RKO (cell line): ENCODE measurements at regions not wholly inside any gene's neighbourhood (a gene's known extent, or its start where the extent isn't known, plus 50 kb on each side); places are given as distances from the start of the nearest gene placed in this dataset.
A peak's percentile ranks its signal among the peaks of the same experiment; 100 is the strongest.
"Not testable (repeated sequence)": the region's sequence is repeated elsewhere in the genome, so short reads cannot be mapped to it uniquely, and the experiment has no call there.

ENCODE experiments used
- DNase-seq: peaks from one replicate; pipeline ENCODE4 v3.0.0-alpha.2; 2016; ENCODE audit warnings: low spot score

DNA sequence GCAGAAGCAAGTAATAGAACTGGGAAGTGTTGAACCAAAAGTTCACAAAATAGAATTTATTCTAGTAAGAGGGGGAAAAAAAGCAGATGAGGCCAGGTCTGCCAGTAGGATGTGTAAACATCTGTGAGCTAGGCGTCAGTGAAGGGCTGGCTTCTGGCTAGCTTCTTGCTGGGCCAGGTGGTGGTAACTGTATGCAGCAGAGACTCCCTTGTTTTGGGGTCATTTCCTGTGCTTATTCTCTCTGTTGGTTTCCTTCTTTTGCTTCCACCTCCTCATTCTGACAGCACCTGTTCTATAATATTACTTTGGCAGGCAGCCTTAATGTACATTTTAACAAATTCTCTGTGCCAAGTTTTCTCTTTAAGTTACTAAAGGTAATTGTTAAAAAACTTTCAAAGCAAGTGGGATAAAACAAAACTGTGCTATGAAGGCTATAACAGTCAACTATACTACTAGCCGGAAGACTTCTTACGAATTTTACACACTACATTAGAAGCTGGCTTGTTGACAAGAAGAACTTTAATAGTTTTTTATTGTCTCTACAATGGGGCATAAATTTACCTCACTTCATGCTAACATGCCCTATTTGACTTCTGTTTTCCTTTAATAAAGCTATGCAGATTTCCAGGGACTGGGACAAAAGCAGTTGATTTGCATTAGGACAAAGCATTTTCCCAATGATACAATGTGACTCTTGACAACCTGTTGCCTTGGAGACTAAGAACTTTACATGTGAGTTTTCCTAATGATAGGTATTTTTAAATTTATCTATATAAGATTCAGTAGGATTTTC lies 318.8 kb upstream of the NAALADL2 start:
- DNase-seq, result no peak

- no peak for DNase-seq
Observed at GRCh38 chr3:174541708-174542315, 317.3 kb upstream of the NAALADL2 start.

DNA sequence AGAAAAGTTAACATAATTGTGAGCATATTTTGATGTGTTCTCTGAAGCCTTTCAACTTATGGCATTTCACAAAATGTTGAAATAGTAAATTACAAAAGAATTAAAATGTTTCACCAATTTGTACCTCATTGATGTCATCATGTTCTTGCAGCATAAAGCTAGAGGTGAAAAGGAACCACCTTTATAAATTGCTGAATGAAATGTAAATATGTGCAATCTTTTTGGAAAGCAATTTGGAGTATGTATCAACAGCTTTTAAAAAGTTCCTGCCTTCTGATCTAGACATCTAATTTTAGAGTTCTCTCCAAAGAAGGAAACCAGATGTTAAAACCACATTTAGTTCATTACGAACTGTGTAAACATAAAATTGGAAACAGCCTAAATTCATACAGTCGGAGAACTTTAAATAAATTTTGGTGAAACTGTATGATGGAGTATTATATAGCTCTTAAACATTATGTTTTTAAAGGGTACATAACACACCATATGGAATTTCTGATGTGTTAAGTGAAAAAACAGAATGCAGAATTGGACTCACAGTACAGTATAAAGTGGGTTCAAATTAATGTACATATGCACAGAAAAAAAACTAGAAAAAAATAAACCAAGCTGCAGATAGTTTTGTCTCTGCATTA lies 311.2 kb upstream of the NAALADL2 start:
- no peak for DNase-seq

GRCh38 chr3:174548841-174549623 lies 310.1 kb upstream of the NAALADL2 start:
- no peak for DNase-seq

DNA sequence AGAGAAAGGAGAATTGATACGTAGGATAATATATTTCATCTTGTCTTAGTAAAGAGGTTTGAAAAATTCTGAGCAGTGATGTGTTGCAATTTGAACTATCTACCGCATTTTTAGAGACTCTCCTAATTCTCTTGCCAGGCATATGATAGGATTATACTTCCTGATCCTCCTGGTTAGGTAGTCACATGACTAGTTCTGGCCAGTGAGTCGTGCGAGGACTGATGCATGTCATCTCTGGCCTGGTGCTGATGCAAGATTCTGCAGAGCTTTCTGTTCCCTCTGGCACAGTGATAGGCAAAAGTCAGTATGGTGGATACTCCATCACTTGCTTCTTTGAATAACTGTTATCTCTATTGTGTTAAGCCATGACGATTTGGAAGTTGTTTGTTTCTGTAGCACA lies 277.6 kb upstream of the NAALADL2 start:
- DNase-seq, result peak; percentile 40

GRCh38 chr3:174583396-174583795 lies 275.7 kb upstream of the NAALADL2 start:
- DNase-seq, result no peak

- DNase-seq, result not testable (repeated sequence)
Observed at GRCh38 chr3:174587137-174587536, 272.0 kb upstream of the NAALADL2 start.

- DNase-seq, result no peak
Observed at GRCh38 chr3:174596447-174596982, 262.6 kb upstream of the NAALADL2 start.

- no peak for DNase-seq
Observed at GRCh38 chr3:174598885-174599439, 260.2 kb upstream of the NAALADL2 start.

GRCh38 chr3:174613173-174613572 lies 246.0 kb upstream of the NAALADL2 start:
- DNase-seq, result no peak

- DNase-seq, result no peak
Observed at GRCh38 chr3:174614036-174614435, 245.1 kb upstream of the NAALADL2 start.

GRCh38 chr3:174618368-174619080 lies 240.6 kb upstream of the NAALADL2 start:
- no peak for DNase-seq

- DNase-seq, result no peak
Observed at GRCh38 chr3:174619239-174619638, 239.9 kb upstream of the NAALADL2 start.

DNA sequence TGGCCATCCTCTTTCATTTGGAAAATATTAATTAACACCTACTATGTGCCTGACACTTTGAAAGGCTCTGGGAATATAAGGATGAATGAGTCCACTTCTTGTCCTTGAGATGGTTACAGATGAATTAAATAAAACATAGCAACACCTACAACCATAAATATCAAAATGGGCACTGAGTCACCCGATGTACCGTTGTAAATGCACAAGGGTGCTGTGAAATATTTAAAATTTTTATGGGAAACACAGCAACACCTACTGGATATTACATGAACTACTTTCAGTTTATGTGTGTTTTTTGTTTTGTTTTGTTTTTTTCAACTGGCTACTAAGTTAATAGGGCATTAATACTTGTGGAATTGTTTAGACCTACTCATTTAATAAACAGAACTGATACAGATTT lies 239.0 kb upstream of the NAALADL2 start:
- peak; percentile 59 for DNase-seq

GRCh38 chr3:174620855-174621472 lies 238.2 kb upstream of the NAALADL2 start:
- no peak for DNase-seq

DNA sequence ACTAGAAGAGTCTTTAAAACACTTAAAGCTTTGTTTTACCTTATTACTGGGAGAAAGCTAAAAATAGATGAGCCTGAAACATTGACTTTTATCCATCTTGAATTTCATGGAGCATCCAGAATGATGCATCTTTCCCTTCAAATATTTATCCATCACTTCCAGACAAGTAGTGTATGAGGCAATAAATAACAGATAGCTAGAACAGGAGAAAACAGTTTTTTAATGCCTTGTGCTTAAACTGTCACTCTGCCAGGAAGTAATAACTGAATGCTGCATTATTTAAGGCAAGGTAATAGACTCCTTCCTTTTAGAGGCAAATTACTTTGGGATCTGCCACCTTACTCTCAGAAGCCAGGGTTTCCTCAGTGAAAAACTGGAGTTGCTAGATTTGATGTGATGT lies 225.8 kb upstream of the NAALADL2 start:
- no peak for DNase-seq

GRCh38 chr3:174636451-174636850 lies 222.7 kb upstream of the NAALADL2 start:
- DNase-seq, result no peak

- DNase-seq, result no peak
Observed at GRCh38 chr3:174639406-174639805, 219.7 kb upstream of the NAALADL2 start.

DNA sequence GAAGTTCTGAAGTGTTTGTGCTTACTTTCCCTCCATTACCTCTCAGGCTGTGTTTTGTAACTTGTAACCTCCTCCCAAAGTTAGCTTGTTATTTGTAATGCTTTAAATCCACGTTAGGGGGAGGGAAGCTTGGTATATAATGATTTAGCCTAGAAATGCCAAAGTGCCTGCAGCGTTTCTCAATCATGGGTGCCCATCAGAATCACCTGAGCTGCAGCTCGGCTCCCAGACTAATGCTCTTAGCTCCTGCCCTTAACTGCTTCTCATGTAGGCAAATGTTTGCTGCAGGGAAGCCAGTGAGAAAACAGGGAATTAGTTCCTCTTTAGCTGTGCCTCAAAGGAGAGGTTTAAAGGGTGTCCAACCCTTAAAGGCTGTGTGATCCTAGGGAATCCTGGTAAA lies 219.2 kb upstream of the NAALADL2 start:
- no peak for DNase-seq

DNA sequence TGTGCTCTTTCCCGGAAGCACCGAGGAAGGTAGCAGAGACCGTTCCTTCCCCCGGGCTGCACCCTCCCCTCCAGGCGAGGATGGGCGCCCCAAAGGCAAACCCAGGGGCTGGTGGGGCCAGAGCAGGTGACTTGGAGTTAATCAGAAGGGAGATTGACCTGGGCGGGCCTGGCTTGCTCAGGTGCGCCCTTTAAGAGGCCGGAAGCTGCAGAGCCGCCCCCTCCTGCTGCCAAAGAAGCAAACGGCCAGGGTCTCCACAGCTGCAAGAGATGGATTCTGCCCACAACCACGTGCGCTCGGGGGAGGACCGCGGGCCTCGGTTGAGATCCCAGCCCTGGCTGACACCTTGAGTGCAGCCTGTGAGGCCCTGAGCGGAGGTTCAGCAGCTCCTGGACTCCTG lies 218.2 kb upstream of the NAALADL2 start:
- no peak for DNase-seq

DNA sequence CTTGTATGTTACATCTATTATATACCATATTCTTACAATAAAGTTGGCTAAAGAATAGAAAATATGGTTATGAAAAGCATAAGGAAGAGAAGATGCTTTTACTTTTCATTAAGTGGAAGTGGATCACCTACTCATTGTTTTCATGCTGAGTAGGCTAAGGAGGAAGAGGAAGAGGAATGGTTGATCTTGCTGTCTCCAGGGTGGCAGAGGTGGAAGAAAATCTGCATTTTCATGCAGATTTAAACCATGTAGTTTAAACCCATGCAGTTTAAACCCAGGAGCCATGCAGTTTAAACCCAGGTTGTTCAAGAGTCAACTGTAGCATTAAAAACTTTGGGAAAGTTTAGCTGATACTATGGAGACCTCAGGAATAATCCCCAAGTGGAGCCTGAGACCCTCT lies 214.8 kb upstream of the NAALADL2 start:
- no peak for DNase-seq
